Activated T-helper 9 cell treated with anti-CD3 and anti-CD28 coated beads, Interleukin-2, amount 50 U/mL, for 16 hours (primary cell): ENCODE measurements at regions not wholly inside any gene's neighbourhood (a gene's known extent, or its start where the extent isn't known, plus 50 kb on each side); places are given as distances from the start of the nearest gene placed in this dataset.
"Not testable (repeated sequence)": the region's sequence is repeated elsewhere in the genome, so short reads cannot be mapped to it uniquely, and the experiment has no call there.

Experiments
- DNase-seq: peaks from one replicate; pipeline ENCODE4 v3.0.0-alpha.2; 2020; ENCODE audit warnings: low read depth

DNA sequence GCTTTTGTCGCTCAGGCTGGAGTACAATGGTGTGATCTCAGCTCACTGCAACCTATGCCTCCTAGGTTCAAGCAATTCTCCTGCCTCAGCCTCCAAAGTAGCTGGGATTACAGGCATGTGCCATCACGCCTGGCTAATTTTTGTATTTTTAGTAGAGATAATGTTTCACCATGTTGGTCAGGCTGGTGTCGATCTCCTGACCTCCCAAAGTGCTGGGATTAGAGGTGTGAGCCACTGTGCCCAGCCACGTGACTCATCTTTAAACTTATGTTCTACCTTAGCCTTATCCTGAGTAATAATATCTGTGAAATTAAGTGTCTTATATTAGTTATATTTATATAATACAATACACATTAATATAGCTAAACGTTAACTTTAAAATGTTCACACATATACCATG is 101.2 kb upstream of the CADM1 start:
- DNase-seq: not testable (repeated sequence)

DNA sequence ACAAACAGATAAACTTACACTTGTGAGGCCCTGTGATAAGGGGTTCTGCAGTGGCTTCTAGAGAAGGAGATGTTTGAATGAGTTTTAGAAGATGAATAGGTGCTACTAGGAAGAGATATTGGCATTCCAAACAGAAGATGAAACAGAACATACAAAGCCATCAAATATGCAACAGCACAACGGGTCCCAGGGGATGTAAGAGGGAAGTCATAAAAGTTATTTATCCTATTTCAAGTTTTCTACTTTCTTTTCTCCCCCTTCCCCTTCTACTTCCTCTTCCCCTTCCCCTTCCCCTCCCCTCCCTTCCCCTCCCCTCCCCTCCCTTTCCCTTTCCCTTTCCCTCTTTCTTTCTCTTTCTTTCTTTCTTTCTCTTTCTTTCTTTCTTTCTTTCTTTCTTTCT is 94.9 kb upstream of the CADM1 start:
- DNase-seq: no peak

DNA sequence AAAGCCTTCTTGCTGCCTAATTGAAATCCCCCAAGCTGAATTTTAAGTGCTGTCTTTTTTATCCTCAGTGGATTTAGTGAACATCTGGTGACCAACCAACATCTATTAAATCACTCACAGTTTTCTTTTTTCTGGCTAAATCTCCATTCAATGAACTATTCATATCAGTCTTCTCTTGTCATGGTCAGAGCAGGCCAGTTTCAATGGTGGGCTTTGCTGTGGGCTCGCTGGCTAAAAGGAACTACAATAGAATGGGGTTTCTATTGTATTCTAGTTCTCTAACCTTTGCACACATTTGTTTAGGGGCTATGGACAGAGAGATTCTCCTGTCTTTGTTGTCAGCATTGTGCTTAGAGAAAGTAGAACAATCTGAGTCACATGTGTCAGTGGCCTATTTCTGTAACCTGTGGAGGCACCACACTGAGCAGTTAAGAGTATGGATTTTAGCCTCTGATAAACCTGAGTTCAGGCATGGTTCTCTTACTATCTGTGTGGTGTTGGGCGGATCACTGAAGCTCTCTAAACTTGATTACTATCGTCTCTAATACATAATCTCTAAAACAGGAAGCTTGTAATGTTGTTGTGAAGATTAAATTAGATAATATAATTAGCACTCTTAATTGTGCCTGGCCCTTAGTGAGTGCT is 94.2 kb upstream of the CADM1 start:
- DNase-seq: no peak

DNA sequence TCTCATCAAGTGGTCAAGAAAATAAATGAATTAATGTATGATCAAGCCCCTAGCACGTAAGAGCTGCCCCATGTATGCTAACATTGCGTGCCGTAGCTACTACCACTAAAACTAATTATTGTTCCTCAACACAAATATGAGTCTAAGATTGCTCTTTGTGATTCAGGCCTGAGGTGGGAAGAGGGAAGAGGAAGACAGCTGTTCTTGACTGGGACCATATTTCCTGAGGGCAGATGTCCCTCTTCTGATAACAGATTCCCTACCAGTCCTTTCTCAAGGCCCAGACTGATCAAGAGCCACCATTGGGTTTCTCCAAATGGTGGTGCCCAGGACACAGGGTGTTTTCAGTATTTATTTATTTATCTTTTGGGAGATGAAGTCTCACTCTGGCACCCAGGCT is 87.2 kb upstream of the CADM1 start:
- no peak for DNase-seq

DNA sequence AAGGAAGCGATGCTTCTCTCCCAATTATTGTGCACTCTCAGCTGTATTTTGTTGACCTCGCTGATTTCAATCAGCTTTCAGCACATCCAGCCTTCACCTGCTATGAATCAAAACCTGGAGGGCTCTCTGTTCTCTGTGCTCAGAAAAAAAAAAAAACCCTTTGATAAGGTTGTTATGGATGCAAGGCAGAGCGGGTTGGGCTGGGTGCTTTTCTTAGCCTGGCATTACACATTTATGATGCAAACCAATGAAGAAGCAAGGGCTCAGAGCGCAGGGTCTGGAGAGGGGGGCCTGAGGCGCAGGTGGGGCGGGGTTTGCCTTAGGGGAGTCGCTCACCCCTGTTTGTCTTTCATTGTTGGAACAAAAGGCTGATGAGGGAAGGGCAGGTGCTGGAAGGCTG is 86.0 kb upstream of the CADM1 start:
- DNase-seq: no peak

DNA sequence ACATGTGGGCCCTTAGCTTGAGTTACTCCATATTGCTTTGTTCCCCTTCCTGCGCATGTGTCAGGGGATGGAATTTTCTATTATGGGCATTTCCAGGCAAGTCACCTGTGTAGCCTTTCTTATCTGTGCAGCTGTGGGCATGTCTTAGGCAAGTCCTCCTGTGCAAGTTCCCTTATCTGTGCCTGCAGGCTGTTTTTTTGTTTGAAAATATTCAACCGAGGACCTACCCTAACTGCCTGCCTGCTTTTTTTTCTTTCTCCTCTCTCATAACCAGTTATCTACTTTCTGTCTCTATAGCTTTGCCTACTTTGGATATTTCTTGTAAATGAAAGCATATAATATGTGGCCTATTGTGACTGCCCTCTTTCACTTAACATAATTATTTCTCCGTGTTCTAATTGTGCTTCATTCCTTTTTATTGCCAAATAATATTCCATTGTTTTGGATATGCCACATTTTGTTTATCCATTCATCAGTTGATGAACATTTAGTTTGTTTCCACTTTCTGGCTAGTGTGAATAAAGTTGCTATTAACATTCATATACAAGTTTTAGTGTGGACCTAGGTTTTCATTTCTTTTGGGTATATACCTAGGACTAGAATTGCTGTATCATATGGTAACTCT is 83.6 kb upstream of the CADM1 start:
- DNase-seq: no peak

DNA sequence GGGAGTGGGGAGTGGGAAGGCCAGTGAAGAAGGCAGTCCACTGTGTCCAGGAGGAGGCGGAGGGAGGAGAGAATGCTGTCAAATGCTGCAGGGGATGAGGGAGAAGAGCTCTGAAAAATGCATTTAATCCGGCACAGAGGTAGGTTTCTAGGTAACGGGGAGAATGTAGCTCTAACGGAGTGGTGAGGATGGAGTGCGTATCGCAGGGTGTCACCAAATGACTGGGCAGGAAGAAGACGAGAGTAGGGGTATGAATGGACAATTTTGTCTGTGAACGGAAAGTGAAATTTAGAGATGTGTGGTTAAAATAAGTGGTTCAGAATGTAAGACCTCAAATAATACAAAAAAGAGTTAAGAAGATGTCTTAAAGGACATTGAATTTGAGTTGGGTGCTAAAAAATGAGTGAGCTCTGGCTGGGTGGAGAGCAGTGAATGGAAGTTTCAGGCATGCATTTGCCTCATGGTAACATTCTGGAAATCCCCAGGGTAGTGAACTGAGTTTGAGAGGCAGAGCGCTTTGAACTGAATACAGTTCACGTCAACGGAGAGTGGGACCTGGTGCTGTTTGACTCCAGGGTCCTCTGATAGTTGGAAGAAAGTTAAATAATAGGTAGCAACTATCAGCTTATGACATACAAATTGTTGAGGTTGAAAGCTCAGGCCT is 81.3 kb upstream of the CADM1 start:
- no peak for DNase-seq

DNA sequence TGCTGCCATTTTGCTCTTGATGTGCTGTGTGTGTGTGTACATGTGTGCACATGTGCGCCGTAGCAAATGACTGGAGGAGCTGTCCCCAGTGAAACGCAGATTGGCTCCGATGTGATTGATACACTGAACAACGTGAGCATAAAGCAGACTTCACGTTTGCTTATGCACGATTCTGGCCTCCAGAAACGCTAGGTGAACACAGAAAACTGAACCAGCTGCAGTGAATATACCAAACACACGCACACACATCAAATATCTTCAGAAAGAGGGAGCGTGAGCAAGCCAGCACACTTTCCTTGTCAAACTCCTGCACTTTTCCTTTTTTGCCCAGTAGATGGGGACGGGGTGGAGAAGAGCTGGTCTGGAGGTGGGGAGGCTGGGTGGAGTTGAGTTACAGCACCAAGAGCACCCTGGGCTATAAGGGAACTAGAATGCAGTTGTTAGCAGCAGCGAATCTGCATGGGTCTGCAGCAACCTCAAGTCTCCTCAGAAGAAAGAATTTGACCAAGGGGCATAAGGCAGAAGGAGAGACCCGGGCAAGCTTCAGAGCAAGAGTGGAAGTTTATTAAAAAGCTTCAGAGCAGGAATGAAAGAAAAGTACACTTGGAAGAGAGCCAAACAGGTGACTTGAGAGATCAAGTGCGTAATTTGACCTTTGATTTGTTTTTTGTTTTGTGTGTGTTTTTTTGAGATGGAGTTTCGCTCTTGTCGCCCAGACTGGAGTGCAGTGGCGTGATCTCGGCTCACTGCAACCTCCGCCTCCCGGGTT is 77.8 kb upstream of the CADM1 start:
- DNase-seq: no peak

DNA sequence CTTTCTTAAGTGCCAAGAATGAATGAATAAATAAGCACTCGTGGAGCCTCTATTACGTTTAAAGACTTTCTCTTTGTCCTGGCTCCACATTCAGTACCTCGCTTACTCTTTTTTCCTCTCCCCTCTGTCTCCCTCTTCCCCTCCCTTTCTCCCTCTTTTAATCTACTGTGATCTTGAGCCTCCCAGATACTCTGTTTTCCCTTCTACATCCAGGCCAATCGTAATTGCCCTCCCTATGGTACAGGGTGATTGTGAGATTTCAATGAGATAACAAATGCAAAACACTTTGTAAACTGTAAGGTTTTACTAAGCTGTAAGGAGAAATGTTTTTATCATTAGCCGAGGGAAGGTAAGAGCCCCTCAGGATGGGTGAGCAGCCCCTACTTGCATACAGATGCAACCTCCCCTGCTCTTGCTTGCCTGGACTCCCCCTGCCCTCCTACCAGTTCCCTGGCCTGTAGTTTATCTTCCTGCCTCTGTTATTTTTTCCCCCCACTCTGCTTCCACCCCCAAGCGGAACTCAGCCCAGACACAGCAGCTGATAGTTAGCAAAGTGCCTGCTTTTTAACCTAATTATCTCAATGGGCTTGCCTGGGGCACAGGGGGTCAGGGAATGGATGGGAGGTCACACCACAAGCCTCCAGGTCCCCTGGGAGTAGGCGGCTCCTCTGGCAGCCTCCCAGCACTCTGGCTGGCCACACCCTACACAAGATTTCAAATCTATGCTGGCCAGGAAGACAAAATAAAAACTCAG is 76.9 kb upstream of the CADM1 start:
- no peak for DNase-seq

DNA sequence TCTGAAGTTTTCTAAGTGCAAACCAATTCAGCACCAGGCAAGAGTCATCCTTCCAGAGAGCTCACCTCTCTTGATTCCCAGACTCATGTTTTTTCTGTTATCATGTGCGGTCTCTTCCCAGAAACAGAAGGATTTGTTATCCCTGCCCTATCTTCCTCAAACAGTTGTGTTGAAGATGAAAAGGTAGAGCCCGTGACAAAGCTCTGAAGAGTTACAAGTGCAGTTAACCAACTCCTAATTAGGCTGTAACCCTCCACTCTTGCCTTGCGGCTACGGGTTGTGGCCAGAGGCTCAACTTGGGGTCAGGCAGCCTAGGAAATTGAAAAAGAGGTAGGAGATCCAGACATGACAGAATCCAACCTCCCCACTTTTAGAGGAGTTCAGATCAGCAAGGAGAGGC is 76.2 kb upstream of the CADM1 start:
- DNase-seq: no peak

DNA sequence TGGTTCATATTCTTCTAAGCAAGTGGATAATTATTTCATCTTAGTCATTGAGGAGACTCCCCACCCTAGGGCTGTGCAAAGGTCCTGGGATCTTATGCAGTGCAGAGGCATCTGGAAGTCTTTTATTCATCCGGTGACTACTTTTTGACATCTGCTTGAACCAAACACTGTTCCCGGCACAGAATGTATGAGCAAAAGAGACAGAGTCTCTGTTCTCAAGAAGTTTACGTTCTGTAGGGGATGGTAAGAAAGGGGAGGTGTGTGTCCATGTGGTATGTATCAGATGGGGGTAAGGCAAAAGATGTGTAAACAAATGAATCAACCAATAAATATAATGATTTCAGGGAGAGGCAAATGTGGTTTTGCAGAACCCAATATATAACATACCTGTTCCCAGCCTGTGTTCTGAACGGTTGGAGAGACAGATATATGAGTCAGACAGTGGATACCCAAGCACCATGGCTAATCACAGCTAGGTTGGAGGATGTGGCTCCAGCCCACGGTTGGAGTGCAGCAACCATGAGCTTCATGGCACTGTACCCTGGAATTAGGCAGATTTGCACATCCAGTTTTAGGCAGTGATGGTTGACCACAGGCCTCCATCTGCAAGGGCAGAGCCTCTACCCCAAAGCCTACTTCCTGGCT is 75.1 kb upstream of the CADM1 start:
- DNase-seq: no peak

DNA sequence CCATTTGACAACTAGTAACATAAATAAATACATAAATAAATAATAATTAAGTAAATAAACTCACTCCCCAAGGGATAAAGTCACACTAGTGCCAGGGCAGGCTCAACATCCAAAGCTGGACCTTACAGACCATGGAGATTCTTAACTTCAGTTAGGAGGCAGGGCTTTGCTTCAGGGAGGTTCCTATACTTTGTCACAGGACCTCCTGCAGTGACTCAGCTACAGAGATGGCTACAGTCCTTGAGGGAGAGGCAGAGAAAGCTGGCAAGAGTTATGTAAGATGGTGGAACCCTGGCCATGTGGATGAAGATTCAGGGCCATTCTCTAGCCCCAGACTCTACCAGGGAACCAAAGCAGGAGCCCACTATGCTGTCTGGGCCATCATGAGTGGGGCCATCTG is 74.1 kb upstream of the CADM1 start:
- DNase-seq: no peak

DNA sequence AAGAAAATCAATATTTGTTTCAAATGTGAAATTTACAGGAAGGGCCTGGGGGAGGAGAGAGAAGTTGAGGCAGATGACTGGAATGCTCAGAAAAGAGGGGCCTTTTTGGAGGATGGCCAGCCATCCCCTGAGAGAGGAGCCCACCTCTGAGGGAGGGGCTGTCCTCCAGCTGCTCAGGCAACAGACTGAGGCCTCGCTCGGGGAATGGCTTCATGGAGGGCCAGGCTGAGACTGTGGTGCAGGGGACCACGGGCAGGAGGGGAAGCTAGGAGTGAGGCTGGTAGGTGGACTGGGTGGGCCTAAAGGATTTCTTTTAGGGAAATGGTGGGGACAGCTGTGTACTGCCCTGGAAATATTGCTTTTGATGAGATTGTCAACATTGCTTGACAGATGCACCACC is 73.5 kb upstream of the CADM1 start:
- DNase-seq: no peak

DNA sequence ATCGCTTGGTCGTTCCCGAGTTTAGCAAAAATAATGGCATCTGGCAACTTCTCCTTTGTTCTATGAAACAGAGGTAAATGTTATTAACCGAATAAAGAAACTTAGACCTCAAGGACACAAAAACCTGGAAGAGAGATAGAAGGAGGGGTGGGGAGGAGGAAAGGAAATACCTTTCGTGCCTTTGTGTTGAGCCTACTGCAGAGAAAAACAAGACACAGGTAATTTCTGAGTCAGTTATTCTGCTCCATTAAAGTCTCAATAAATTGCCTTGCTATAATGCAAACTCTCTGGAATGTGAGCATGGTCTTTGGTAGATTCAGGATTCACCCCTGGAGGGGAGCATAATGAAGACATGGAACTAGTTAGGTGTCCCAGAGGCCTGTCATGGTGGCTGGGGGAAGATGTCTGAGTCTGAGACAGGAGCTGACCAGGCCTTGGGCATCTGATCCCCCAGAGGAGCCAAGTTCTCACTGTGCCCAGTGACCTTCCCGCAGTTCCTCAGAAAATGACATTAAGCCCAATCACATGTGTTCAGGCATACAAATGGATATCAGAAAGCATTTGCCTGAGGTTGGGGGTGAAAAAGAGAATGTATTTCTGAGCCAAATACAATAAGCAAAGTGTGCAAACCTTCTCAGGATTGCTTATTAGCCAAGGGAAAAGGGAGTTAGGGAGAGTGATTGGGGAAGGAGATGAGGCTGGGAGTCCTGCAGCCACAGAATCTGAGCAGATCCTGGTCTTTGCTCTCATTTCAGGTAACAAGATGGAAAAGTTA is 72.6 kb upstream of the CADM1 start:
- DNase-seq: no peak

DNA sequence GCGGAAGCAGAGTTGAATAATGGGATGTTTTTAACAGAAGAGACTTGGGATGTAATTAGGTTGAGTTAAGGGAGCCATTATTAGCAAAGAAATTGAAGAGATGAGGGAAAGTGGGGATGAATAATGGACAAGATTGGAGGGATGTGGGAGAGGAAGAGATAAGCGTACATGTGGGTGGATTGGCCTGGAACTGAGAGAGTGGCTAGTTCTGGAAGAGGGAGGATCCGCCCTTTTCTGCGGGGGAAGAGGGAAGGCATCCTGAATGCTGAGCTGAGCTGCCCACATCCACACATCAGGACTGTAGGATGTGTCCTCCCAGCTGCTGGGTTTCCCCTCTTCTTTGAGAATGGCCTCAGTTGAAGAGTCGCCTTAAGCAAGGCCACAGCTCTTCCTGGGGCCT is 68.3 kb upstream of the CADM1 start:
- no peak for DNase-seq

DNA sequence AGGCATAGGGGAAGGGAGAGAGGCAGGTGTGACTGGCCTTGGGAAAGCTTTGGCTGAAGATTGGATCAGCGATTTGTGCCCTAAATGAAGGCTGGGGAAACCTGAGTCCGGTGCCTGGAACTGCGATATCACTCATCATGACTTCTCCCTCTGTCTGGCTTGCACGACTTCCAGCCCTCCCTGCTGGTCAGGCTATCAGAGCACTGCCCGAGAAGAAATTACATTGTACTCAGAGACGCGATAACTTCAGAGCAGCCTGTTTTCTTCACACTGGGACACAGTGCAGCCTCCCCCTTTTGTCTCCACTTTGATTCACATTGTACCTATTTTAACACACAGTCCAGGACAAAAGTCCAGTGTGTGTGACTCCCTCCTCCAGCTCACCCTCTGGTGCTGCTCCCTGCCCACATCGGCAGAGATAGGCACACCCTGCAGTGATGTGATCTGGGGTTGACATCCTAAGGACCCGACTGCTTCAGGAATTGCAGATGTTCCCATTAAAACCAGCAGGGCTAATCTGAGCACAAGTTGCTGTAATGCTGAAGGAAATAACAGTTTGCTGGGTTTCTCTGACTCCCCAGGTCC is 62.1 kb upstream of the CADM1 start:
- DNase-seq: no peak

DNA sequence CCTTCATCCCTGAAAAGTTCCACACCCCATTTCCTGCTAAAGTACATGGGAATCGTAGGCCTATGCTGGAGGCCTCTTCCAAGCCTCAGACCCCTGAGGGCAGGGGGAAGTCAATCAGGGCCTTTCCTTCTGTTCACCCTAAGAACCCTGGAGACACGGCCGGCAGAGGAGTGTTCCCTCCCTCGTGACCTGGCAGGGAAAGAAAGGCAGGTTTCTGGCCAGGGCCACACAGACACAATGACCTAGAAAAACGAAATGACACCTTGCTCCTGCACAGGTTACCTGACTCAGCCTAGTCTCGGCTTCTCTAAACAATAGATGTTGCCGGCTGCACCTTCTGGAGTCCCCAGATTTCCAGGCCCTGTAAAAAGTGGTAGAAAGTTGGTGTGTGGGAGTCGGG is 60.6 kb upstream of the CADM1 start:
- no peak for DNase-seq

DNA sequence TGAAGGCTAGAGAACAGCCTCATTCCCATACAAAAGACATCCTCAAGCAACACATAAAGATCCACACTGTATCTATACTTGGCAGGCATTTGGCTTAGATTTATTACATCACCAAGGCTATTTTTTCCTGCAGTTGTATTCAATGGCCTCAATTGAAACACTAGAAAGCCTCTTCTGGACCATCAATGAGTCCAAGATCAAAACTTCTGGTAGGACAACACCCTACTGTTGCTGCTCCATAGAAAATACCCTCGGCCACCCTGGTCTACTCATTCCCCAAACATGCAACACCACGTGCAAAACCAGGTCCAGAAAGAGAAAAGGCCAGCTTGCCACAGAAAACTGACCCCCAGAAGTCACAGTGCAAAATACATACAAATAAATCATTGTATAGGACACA is 56.9 kb upstream of the CADM1 start:
- no peak for DNase-seq

DNA sequence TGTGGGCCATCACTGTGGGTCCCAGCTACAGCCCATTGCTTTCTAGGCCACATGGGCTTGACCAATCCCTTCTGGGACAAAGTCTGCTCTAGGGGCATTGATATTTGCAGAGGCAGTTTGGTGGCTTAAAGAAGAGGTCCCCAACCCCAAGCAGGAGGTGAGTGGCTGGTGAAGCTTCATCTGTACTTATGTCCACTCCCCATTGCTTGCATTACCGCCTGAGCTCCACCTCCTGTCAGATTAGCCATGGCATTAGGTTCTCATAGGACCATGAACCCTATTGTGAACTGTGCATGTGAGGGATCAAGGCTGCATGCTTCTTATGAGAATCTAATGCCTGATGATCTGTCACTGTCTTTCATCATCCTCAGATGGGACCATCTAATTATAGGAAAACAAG is 54.4 kb upstream of the CADM1 start:
- DNase-seq: no peak

DNA sequence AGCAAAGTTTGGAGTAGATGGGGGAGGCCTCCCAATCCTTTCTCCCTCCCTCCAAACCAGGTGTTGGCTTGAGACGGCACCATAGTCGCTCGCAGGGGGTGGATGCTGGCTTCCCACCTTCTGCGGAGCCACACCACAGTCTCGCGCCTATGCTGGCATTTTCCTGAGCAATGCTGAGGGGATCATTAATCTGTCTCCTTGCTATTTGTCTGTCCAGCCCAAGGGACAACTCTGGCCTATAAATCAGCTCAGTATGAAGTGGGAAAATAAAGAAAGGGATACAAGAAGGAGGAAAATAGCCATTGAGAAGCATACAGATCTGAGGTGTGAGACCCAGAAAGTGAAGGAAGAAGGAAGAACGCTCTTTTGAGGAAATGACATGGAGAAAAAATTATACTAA is 53.5 kb upstream of the CADM1 start:
- DNase-seq: no peak

DNA sequence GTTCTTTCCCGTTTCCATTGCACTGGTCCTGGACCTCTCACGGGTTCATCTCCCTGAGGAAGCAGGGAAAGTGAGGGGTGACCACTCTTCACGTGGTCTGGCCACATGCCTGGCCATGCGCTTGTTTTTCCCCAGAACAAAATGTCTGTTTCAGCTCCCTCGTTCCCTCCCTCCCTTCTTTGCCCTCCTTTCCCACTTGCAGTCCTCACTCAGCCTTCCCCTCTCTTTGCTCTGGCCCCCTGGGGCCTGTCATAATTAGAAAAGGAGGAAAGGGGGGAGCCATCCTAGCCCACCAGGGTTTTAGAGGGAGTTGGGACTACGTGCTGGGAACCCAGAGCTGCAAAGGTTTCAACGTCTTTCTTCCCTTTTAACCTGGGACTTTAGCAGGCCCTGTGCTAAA is 52.8 kb upstream of the CADM1 start:
- no peak for DNase-seq
